ENCODE measurements at regions not wholly inside any gene's neighbourhood (a gene's known extent, or its start where the extent isn't known, plus 50 kb on each side); places are given as distances from the start of the nearest gene placed in this dataset.
"Not testable (repeated sequence)": the region's sequence is repeated elsewhere in the genome, so short reads cannot be mapped to it uniquely, and the experiment has no call there.

- TF ChIP-seq, protein P1, sequence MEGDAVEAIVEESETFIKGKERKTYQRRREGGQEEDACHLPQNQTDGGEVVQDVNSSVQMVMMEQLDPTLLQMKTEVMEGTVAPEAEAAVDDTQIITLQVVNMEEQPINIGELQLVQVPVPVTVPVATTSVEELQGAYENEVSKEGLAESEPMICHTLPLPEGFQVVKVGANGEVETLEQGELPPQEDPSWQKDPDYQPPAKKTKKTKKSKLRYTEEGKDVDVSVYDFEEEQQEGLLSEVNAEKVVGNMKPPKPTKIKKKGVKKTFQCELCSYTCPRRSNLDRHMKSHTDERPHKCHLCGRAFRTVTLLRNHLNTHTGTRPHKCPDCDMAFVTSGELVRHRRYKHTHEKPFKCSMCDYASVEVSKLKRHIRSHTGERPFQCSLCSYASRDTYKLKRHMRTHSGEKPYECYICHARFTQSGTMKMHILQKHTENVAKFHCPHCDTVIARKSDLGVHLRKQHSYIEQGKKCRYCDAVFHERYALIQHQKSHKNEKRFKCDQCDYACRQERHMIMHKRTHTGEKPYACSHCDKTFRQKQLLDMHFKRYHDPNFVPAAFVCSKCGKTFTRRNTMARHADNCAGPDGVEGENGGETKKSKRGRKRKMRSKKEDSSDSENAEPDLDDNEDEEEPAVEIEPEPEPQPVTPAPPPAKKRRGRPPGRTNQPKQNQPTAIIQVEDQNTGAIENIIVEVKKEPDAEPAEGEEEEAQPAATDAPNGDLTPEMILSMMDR (IDR thresholded peaks at IDR 0.05; ENCODE audit: low read depth, low read length, missing control alignments), result no peak
- H3K4me3 ChIP-seq (ENCODE audit: low read depth, low read length), result no peak overlapping the region
- DNase-seq (ENCODE audit: low read depth), result no peak
Observed at GRCh38 chr2:163123526-163123925, 285.0 kb upstream of the KCNH7 start.

DNA sequence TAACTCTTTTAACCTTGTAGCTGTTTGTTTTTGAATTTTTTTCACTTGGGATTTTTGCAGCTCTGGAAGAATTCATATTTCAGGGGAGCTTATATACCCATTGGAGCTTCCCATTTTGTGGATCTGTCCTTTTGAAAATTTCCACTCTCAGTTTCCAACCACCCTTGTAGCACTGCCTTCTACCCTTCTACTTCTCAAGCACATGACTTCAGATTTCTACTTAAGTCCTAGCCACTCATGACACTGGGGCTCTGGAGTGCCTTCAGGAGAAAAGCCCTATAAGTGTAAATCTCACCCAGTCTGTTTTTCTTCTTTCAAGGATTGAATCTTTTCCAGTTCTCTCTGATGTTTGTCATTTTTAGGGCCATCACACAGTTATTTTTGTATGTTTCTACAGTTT is 283.7 kb upstream of the KCNH7 start:
- TF ChIP-seq, protein P1 (IDR thresholded peaks at IDR 0.05; ENCODE audit: low read depth, low read length, missing control alignments), result no peak
- DNase-seq (ENCODE audit: low read depth), result no peak

DNA sequence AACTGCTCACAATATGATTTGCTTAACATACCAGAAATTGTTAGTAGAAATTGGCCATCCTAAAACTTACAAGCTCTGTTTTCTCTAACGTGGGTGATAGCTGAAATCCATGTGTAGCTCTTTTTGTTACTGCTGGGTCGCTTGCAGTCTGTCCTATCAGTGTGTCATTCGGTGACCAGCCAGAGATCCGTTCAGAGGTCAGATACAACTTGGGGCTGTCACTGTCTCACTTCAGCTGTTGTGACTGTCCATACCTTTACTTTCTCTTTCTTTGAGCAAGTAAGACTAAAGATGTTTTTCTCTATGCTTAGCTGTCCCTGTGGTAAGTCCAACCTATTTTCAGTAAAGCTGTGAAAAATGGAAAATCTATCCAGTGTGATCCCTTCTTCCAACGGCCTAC is 282.9 kb upstream of the KCNH7 start:
- TF ChIP-seq, protein P1 (IDR thresholded peaks at IDR 0.05; ENCODE audit: low read depth, low read length, missing control alignments), result no peak
- DNase-seq (ENCODE audit: low read depth), result no peak
- H3K4me3 ChIP-seq (ENCODE audit: low read depth, low read length), result no peak overlapping the region

More for the DNA sequence above, 283.7 kb upstream of the KCNH7 start:
- H3K4me3 ChIP-seq (ENCODE audit: low read depth, low read length), result no peak overlapping the region

- DNase-seq (ENCODE audit: low read depth), result no peak
- H3K4me3 ChIP-seq (ENCODE audit: low read depth, low read length), result no peak overlapping the region
- TF ChIP-seq, protein P1 (IDR thresholded peaks at IDR 0.05; ENCODE audit: low read depth, low read length, missing control alignments), result no peak
Observed at GRCh38 chr2:163119966-163120365, 281.4 kb upstream of the KCNH7 start.

GRCh38 chr2:163086940-163087339 is 248.4 kb upstream of the KCNH7 start:
- DNase-seq (ENCODE audit: low read depth), result no peak
- TF ChIP-seq, protein P1 (IDR thresholded peaks at IDR 0.05; ENCODE audit: low read depth, low read length, missing control alignments), result no peak
- H3K4me3 ChIP-seq (ENCODE audit: low read depth, low read length), result no peak overlapping the region

DNA sequence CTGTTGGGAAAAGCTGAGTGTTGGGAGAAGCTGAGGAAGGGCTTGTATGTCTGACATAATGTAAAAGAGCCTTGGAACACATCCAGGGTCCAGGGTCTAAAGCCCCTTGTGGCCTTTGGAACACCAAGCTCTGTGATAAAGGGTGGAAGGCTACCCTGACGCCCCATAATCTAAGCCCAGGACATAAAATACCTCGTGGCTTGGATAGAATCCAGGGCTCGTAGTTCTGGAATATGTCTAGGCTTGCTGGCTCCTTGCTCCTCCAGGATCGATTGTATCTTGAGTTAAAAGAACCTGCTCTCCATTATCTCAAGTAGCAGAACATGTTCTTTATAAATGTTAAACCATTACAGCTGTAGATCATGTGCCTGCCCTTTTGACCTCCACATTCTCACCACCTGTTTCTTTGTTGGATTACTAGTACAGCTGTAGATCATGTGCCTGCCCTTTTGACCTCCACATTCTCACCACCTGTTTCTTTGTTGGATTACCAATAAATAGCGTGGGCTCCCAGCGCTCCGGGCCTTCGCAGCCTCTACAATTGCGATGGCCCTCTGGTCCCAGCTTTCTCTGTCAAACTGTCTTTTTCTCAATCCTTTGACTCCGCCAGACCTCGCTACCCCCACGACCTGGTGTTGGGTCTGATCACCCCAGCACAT is 246.9 kb upstream of the KCNH7 start:
- H3K4me3 ChIP-seq (ENCODE audit: low read depth, low read length); DNase-seq (ENCODE audit: low read depth): not testable (repeated sequence)

DNA sequence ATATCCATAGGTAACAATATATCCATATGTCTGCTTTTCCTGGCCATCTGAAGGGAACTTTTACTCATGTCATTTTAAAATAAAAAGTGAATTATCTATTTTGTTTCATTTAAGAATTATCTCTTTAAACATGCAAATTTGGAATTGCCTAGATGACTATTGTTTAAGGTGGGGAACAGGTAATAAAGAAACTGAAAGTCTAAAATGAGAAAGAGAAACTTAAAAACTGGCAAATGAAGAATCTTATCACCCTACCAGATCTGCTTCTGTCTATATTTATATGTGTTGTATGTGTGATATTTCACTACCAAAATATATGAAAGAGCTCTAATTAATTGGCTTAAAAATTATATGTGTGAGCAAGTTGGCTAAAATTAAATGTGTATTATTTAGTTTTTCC is 243.2 kb upstream of the KCNH7 start:
- H3K4me3 ChIP-seq (ENCODE audit: low read depth, low read length), result no peak overlapping the region
- TF ChIP-seq, protein P1 (IDR thresholded peaks at IDR 0.05; ENCODE audit: low read depth, low read length, missing control alignments), result no peak
- DNase-seq (ENCODE audit: low read depth), result no peak
